A673 (cell line): ENCODE measurements at regions not wholly inside any gene's neighbourhood (a gene's known extent, or its start where the extent isn't known, plus 50 kb on each side); places are given as distances from the start of the nearest gene placed in this dataset.
A peak's percentile ranks its signal among the peaks of the same experiment; 100 is the strongest.

ENCODE experiments used
- BruUV-seq: library from RNA; stranded (reverse); fragments of 400-500 nt; replicated peaks from 2 replicates; lab custom pipeline; 2021; lab: Mats Ljungman, UMichigan
- CTCF ChIA-PET: fragments of 300-600 bp; sonication (Branson Sonifier 250); formaldehyde crosslinking; loops from one replicate; lab custom pipeline; 2022; ENCODE audit warnings: antibody characterized with exemption; lab: Charles Lee
- POLR2A ChIA-PET: fragments of 300-600 bp; sonication (Branson Sonifier 250); formaldehyde crosslinking; loops from one replicate; lab custom pipeline; 2022; ENCODE audit warnings: antibody characterized with exemption; ENCODE audit not compliant: low non-redundant PET; lab: Charles Lee
- DNase-seq: peaks from one replicate; pipeline ENCODE4 v3.0.0-alpha.2; 2015; ENCODE audit warnings: low spot score
- H3K27ac ChIP-seq: fragments of 200-600 bp; sonication (generic); 2 replicates; pipeline ENCODE4 v1.5.1; 2016; ENCODE audit warnings: mixed run types, low read depth, mild to moderate bottlenecking, mixed read lengths, antibody characterized with exemption, low read length; ENCODE audit not compliant: poor library complexity, severe bottlenecking
- H3K27me3 ChIP-seq: fragments of 200-600 bp; sonication (generic); replicated peaks from 2 replicates; pipeline ENCODE4 v1.6.1; 2017; ENCODE audit warnings: mixed run types, low read depth, mild to moderate bottlenecking, mixed read lengths, antibody characterized with exemption, low read length; ENCODE audit not compliant: insufficient read depth, poor library complexity
- H3K36me3 ChIP-seq: fragments of 200-600 bp; sonication (generic); 2 replicates; pipeline ENCODE4 v1.6.1; 2016; ENCODE audit warnings: mixed run types, mild to moderate bottlenecking, mixed read lengths, antibody characterized with exemption, low read length; ENCODE audit not compliant: insufficient read depth, poor library complexity, severe bottlenecking
- H3K4me1 ChIP-seq: fragments of 200-600 bp; sonication (generic); 2 replicates; pipeline ENCODE4 v1.6.1; 2017; ENCODE audit warnings: mixed run types, mild to moderate bottlenecking, mixed read lengths, antibody characterized with exemption, low read length; ENCODE audit not compliant: insufficient read depth, poor library complexity, severe bottlenecking
- H3K4me3 ChIP-seq: fragments of 200-600 bp; sonication (generic); 2 replicates; pipeline ENCODE4 v1.5.1; 2016; ENCODE audit warnings: low read depth, mixed run types, mild to moderate bottlenecking, mixed read lengths, low read length; ENCODE audit not compliant: poor library complexity, severe bottlenecking
- H3K9me3 ChIP-seq: fragments of 200-600 bp; sonication (generic); 2 replicates; pipeline ENCODE4 v1.6.1; 2016; ENCODE audit warnings: mixed run types, low read depth, mild to moderate bottlenecking, mixed read lengths, antibody characterized with exemption, low read length; ENCODE audit not compliant: poor library complexity, severe bottlenecking
- CTCF ChIP-seq: fragments of 300-800, 200-600 bp; sonication (generic); conservative IDR thresholded peaks from 2 replicates; pipeline ENCODE4 v1.5.1; 2017; ENCODE audit warnings: low read depth, mild to moderate bottlenecking, antibody characterized with exemption, low read length, moderate library complexity, mixed read lengths
- EZH2 ChIP-seq: fragments of 200-600 bp; sonication (generic); IDR thresholded peaks from 2 replicates; pipeline ENCODE4 v1.6.1; 2017; ENCODE audit warnings: borderline replicate concordance, low read depth, mild to moderate bottlenecking, mixed read lengths, antibody characterized with exemption, low read length; ENCODE audit not compliant: poor library complexity, severe bottlenecking
- intact Hi-C: fragments of 100-400 bp; cut with micrococcal nuclease; formaldehyde crosslinking; loops from one replicate; pipeline ENCODE4 v1.10.0; 2022; ENCODE audit not compliant: unreplicated experiment

GRCh38 chr7:46468753-46469356 lies 547.8 kb upstream of the IGFBP3 start:
- CTCF ChIA-PET, result no interaction called here

GRCh38 chr7:46463170-46463569 lies 542.1 kb upstream of the IGFBP3 start:
- TF ChIP-seq EZH2 (no peak), CTCF (no peak)
- intact Hi-C loops, result no loop called here
- H3K9me3 ChIP-seq, result peaks cover 30% of the 10 kb centered on the region
- no peak for DNase-seq
- no peaks in the 10 kb centered on the region for H3K27me3 ChIP-seq
- H3K4me1 ChIP-seq, result no peaks in the 10 kb centered on the region
- no TSS peak for BruUV-seq
- POLR2A ChIA-PET, result no interaction called here
- H3K36me3 ChIP-seq, result no peaks in the 10 kb centered on the region
- H3K4me3 ChIP-seq, result no peak overlapping the region
- no peak overlapping the region for H3K27ac ChIP-seq
- CTCF ChIA-PET, result no interaction called here

More at GRCh38 chr7:46468753-46469356, 547.8 kb upstream of the IGFBP3 start:
- POLR2A ChIA-PET, result no interaction called here
- no peak overlapping the region for H3K4me3 ChIP-seq
- no peaks in the 10 kb centered on the region for H3K27me3 ChIP-seq
- no TSS peak for BruUV-seq
- H3K27ac ChIP-seq, result no peak overlapping the region
- TF ChIP-seq CTCF (no peak), EZH2 (no peak)
- H3K4me1 ChIP-seq, result no peaks in the 10 kb centered on the region
- peak; percentile 5 for DNase-seq
- H3K36me3 ChIP-seq, result no peaks in the 10 kb centered on the region
- intact Hi-C loops, result no loop called here
- H3K9me3 ChIP-seq, result peaks cover 67% of the 10 kb centered on the region

GRCh38 chr7:46461334-46461777 lies 540.3 kb upstream of the IGFBP3 start:
- no peaks in the 10 kb centered on the region for H3K4me1 ChIP-seq
- H3K27ac ChIP-seq, result no peak overlapping the region
- ChIA-PET CTCF (no interaction called here), POLR2A (no interaction called here)
- H3K4me3 ChIP-seq, result no peak overlapping the region
- H3K9me3 ChIP-seq, result peaks cover 12% of the 10 kb centered on the region
- BruUV-seq, result no TSS peak
- H3K36me3 ChIP-seq, result no peaks in the 10 kb centered on the region
- DNase-seq, result no peak
- no peaks in the 10 kb centered on the region for H3K27me3 ChIP-seq
- intact Hi-C loops, result no loop called here
- TF ChIP-seq CTCF (no peak), EZH2 (no peak)
